MM.1S (cell line): ENCODE measurements at regions not wholly inside any gene's neighbourhood (a gene's known extent, or its start where the extent isn't known, plus 50 kb on each side); places are given as distances from the start of the nearest gene placed in this dataset.

Source experiments
- DNase-seq: peaks from one replicate; pipeline ENCODE4 v3.0.0-alpha.2; 2015
- H2AFZ ChIP-seq: fragments of 300-600 bp; sonication (generic); 2 replicates; pipeline ENCODE4 v1.6.0; 2016; ENCODE audit warnings: antibody characterized with exemption, low read length
- H3F3A ChIP-seq: fragments of 300-600 bp; sonication (generic); 2 replicates; pipeline ENCODE4 v1.6.1; 2016; ENCODE audit warnings: mild to moderate bottlenecking, antibody characterized with exemption, low read length, moderate library complexity, mixed read lengths; ENCODE audit not compliant: insufficient read depth
- H3K27ac ChIP-seq: fragments of 300-600 bp; sonication (generic); 2 replicates; pipeline ENCODE4 v1.5.1; 2016; ENCODE audit warnings: mild to moderate bottlenecking, low read length
- H3K27me3 ChIP-seq: fragments of 300-600 bp; sonication (generic); replicated peaks from 2 replicates; pipeline ENCODE4 v1.6.0; 2016; ENCODE audit warnings: low read length; ENCODE audit not compliant: insufficient read depth
- H3K36me3 ChIP-seq: fragments of 300-600 bp; sonication (generic); replicated peaks from 2 replicates; pipeline ENCODE4 v1.6.1; 2016; ENCODE audit warnings: mild to moderate bottlenecking, low read length, mixed read lengths; ENCODE audit not compliant: insufficient read depth
- H3K4me1 ChIP-seq: fragments of 300-600 bp; sonication (generic); 2 replicates; pipeline ENCODE4 v1.6.1; 2016; ENCODE audit warnings: low read length, mixed read lengths
- H3K4me2 ChIP-seq: fragments of 300-600 bp; sonication (generic); 2 replicates; pipeline ENCODE4 v1.6.0; 2016; ENCODE audit warnings: low read depth, low read length
- H3K4me3 ChIP-seq: fragments of 300-600 bp; sonication (generic); 2 replicates; pipeline ENCODE4 v1.5.1; 2016; ENCODE audit warnings: low read length, mixed read lengths
- H3K79me2 ChIP-seq: fragments of 300-600 bp; sonication (generic); 2 replicates; pipeline ENCODE4 v1.6.1; 2016; ENCODE audit warnings: mixed run types, low read length, mixed read lengths
- H3K9ac ChIP-seq: fragments of 300-600 bp; sonication (generic); 2 replicates; pipeline ENCODE4 v1.6.1; 2016; ENCODE audit warnings: low read length, mixed read lengths
- H3K9me2 ChIP-seq: fragments of 300-600 bp; sonication (generic); replicated peaks from 2 replicates; pipeline ENCODE4 v1.6.1; 2016; ENCODE audit warnings: mild to moderate bottlenecking, low read length, mixed read lengths; ENCODE audit not compliant: insufficient read depth
- H3K9me3 ChIP-seq: fragments of 300-600 bp; sonication (generic); replicated peaks from 2 replicates; pipeline ENCODE4 v1.6.1; 2016; ENCODE audit warnings: mild to moderate bottlenecking, low read length, mixed read lengths; ENCODE audit not compliant: insufficient read depth
- H4K20me1 ChIP-seq: fragments of 300-600 bp; sonication (generic); 2 replicates; pipeline ENCODE4 v1.6.1; 2016; ENCODE audit warnings: mild to moderate bottlenecking, low read length, moderate library complexity, mixed read lengths; ENCODE audit not compliant: insufficient read depth
- CTCF ChIP-seq: fragments of 300-600 bp; sonication (generic); IDR thresholded peaks from 2 replicates; pipeline ENCODE4 v1.5.1; 2016; ENCODE audit warnings: antibody characterized with exemption, low read length, mixed read lengths
- EZH2 ChIP-seq: fragments of 300-600 bp; sonication (generic); optimal IDR thresholded peaks from 2 replicates; pipeline ENCODE3; 2017; ENCODE audit warnings: low read depth, mild to moderate bottlenecking, antibody characterized with exemption, low read length, mixed read lengths
- EZH2phosphoT487 ChIP-seq: fragments of 300-600 bp; sonication (generic); IDR thresholded peaks from 2 replicates; pipeline ENCODE4 v1.6.1; 2018; ENCODE audit warnings: antibody characterized with exemption, low read length

DNA sequence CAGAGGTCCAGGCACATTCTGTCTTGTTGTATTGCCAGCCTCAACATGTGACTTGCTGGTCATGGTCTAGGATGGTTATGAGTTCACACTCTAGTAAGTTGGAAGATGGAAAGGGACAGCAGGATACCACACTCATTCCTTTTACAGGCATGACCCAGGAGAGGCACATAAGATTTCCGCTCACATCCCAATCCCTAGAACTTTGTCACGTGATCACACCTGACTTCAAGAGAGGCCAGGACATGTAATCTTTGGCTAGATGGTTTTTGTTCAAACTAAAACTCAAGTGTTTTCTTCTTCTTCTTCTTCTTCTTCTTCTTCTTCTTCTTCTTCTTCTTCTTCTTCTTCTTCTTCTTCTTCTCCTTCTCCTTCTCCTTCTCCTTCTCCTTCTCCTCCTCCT, 53.4 kb upstream of the ARX start:
- no peak for DNase-seq
- H3K27me3 ChIP-seq, result no peaks in the 10 kb centered on the region
- no peaks in the 10 kb centered on the region for H3K36me3 ChIP-seq
- no peaks in the 10 kb centered on the region for H3K9me2 ChIP-seq
- no peaks in the 10 kb centered on the region for H3F3A ChIP-seq
- no peak overlapping the region for H3K4me3 ChIP-seq
- H3K27ac ChIP-seq, result no peak overlapping the region
- TF ChIP-seq EZH2 (no peak), CTCF (no peak), EZH2phosphoT487 (no peak)
- no peaks in the 10 kb centered on the region for H3K4me1 ChIP-seq
- H3K4me2 ChIP-seq, result no peak overlapping the region
- no peak overlapping the region for H2AFZ ChIP-seq
- H3K9me3 ChIP-seq, result no peaks in the 10 kb centered on the region
- H3K9ac ChIP-seq, result no peak overlapping the region
- no peaks in the 10 kb centered on the region for H4K20me1 ChIP-seq
- no peaks in the 10 kb centered on the region for H3K79me2 ChIP-seq

DNA sequence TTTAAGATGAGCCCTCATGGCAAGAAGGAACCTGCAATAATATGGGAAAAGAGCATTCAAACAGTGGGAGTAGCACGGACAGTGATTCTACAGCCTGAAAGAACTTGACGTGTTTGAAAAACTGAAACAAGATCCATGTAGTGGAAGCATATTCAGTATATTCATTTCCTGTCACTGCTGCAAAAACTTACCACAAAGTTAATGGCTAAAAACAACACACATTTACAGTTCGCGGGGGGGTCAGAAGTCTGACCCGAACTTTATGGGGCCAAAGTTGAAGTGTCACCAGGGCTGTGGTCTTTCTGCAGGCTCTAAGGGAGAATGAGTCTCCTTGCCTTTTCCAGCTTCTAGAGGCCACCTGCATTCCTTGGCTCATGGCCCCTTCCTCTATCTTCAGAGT, 52.6 kb upstream of the ARX start:
- Histone ChIP-seq H3F3A (no peaks in the 10 kb centered on the region), H3K4me2 (no peak overlapping the region), H3K36me3 (no peaks in the 10 kb centered on the region), H3K9ac (no peak overlapping the region), H3K4me1 (no peaks in the 10 kb centered on the region), H2AFZ (no peak overlapping the region), H3K79me2 (no peaks in the 10 kb centered on the region), H3K4me3 (no peak overlapping the region), H3K9me2 (no peaks in the 10 kb centered on the region), H3K27me3 (no peaks in the 10 kb centered on the region), H3K9me3 (no peaks in the 10 kb centered on the region), H4K20me1 (no peaks in the 10 kb centered on the region), H3K27ac (no peak overlapping the region)
- TF ChIP-seq CTCF, result no peak
- no peak for DNase-seq

GRCh38 chrX:25067271-25068172, 51.8 kb upstream of the ARX start:
- Histone ChIP-seq H3K79me2 (no peaks in the 10 kb centered on the region), H3K27me3 (no peaks in the 10 kb centered on the region), H4K20me1 (no peaks in the 10 kb centered on the region), H3K4me1 (no peaks in the 10 kb centered on the region), H3K4me2 (peak overlapping the region; percentile 52), H3K9me2 (no peaks in the 10 kb centered on the region), H3K9me3 (no peaks in the 10 kb centered on the region), H3K36me3 (no peaks in the 10 kb centered on the region), H2AFZ (peak overlapping the region; percentile 10; the same call in 1 of the 2 replicates), H3K27ac (no peak overlapping the region), H3K9ac (peak overlapping the region; percentile 12; the same call in 1 of the 2 replicates), H3F3A (no peaks in the 10 kb centered on the region), H3K4me3 (peak overlapping the region; percentile 6; the same call in 1 of the 2 replicates)
- TF ChIP-seq EZH2, result no peak
- peak; percentile 15; the same call in 1 of the 2 replicates for TF ChIP-seq CTCF
- DNase-seq, result peak; percentile 27
